Keratinocyte (primary cell): ENCODE measurements at regions not wholly inside any gene's neighbourhood (a gene's known extent, or its start where the extent isn't known, plus 50 kb on each side); places are given as distances from the start of the nearest gene placed in this dataset.
A peak's percentile ranks its signal among the peaks of the same experiment; 100 is the strongest.

ENCODE experiments used
- DNase-seq: peaks from one replicate; pipeline ENCODE4 v3.0.0-alpha.2; 2011; ENCODE audit warnings: low read depth, missing footprints, low spot score
- FAIRE-seq: peaks from 2 replicates; lab custom pipeline; 2011; peaks lifted over from hg19 to GRCh38; lab: Jason Lieb, UNC
- H2AFZ ChIP-seq: 2 replicates; pipeline ENCODE4 v1.6.0; 2012; ENCODE audit warnings: low read length, control low read depth, inconsistent platforms; ENCODE audit not compliant: control insufficient read depth
- H3K27ac ChIP-seq: 2 replicates; pipeline ENCODE4 v1.5.1; 2011; ENCODE audit warnings: low read length; ENCODE audit not compliant: control insufficient read depth, insufficient read depth
- H3K27me3 ChIP-seq: 3 replicates; pipeline ENCODE4 v1.6.0; 2011; ENCODE audit warnings: low read length; ENCODE audit not compliant: control insufficient read depth, insufficient read depth; ENCODE audit errors: extremely low read depth
- H3K36me3 ChIP-seq, 2 experiments: 2 replicates in 1 of 2; 3 replicates in 1 of 2; pipeline ENCODE4 v1.5.1; 2011; ENCODE audit warnings: low read length in 2 of 2, mild to moderate bottlenecking in 1 of 2; ENCODE audit not compliant: control insufficient read depth in 2 of 2, insufficient read depth in 2 of 2; ENCODE audit errors: extremely low read depth in 1 of 2
- H3K4me1 ChIP-seq: 3 replicates; pipeline ENCODE4 v1.5.1; 2011; ENCODE audit warnings: low read length; ENCODE audit not compliant: control insufficient read depth, insufficient read depth; ENCODE audit errors: extremely low read depth
- H3K4me2 ChIP-seq: 3 replicates; pipeline ENCODE4 v1.6.0; 2011; ENCODE audit warnings: low read depth, low read length; ENCODE audit not compliant: control insufficient read depth, insufficient read depth; ENCODE audit errors: extremely low read depth
- H3K4me3 ChIP-seq, 3 experiments: fragments of 200-600 bp in 1 of 3; sonication (generic) in 1 of 3; 2 replicates in 2 of 3; 3 replicates in 1 of 3; pipeline ENCODE4 v1.5.1; 2011 to 2016; ENCODE audit warnings: low read length in 3 of 3, mild to moderate bottlenecking in 3 of 3, control low read depth in 2 of 3, inconsistent platforms in 1 of 3, low read depth in 1 of 3, mixed read lengths in 1 of 3, mixed run types in 1 of 3, moderate library complexity in 1 of 3; ENCODE audit not compliant: control insufficient read depth in 2 of 3, insufficient read depth in 2 of 3; ENCODE audit errors: extremely low read depth in 1 of 3
- H3K79me2 ChIP-seq: 2 replicates; pipeline ENCODE4 v1.6.0; 2012; ENCODE audit warnings: low read length; ENCODE audit not compliant: control insufficient read depth, insufficient read depth
- H3K9ac ChIP-seq: 3 replicates; pipeline ENCODE4 v1.6.0; 2011; ENCODE audit warnings: low read length; ENCODE audit not compliant: control insufficient read depth, insufficient read depth; ENCODE audit errors: extremely low read depth
- H3K9me1 ChIP-seq: 3 replicates; pipeline ENCODE4 v1.6.0; 2011; ENCODE audit warnings: low read length; ENCODE audit not compliant: control insufficient read depth, insufficient read depth; ENCODE audit errors: extremely low read depth
- H3K9me3 ChIP-seq: 2 replicates; pipeline ENCODE4 v1.5.1; 2012; ENCODE audit warnings: low read depth, low read length; ENCODE audit not compliant: control insufficient read depth
- H4K20me1 ChIP-seq: 3 replicates; pipeline ENCODE4 v1.6.0; 2011; ENCODE audit warnings: low read length; ENCODE audit not compliant: control insufficient read depth, insufficient read depth; ENCODE audit errors: extremely low read depth
- CTCF ChIP-seq, 3 experiments: IDR thresholded peaks in 1 of 3; conservative IDR thresholded peaks in 1 of 3; optimal IDR thresholded peaks in 1 of 3; 2 replicates in 2 of 3; 3 replicates in 1 of 3; pipeline versions ENCODE3 to v1.5.1; 2011; ENCODE audit warnings: low read length in 3 of 3, mild to moderate bottlenecking in 3 of 3, moderate library complexity in 2 of 3, control low read depth in 1 of 3, inconsistent platforms in 1 of 3; ENCODE audit not compliant: insufficient read depth in 2 of 3; ENCODE audit errors: extremely low read depth in 1 of 3
- EZH2 ChIP-seq: IDR thresholded peaks from one replicate; pipeline ENCODE4 v1.6.1; 2012; ENCODE audit warnings: inconsistent platforms, mild to moderate bottlenecking, low read length, moderate library complexity
- dilution Hi-C: fragments of 300-500 bp; cut with MboI; formaldehyde crosslinking; loops from one replicate; pipeline ENCODE4 v1.7.0; 2020; ENCODE audit warnings: low sequenced_read_pairs; ENCODE audit not compliant: extremely low pct_ligation_motif_present

- Histone ChIP-seq H2AFZ (no peak overlapping the region), H3K9ac (no peak overlapping the region), H3K4me2 (no peak overlapping the region), H3K4me3 (no peak overlapping the region), H3K79me2 (no peaks in the 10 kb centered on the region), H3K4me1 (no peaks in the 10 kb centered on the region), H3K27me3 (peaks cover 7% of the 10 kb centered on the region), H3K9me1 (no peaks in the 10 kb centered on the region), H3K36me3 (no peaks in the 10 kb centered on the region), H3K9me3 (no peaks in the 10 kb centered on the region), H4K20me1 (no peaks in the 10 kb centered on the region), H3K27ac (no peak overlapping the region)
- FAIRE-seq = no peak
- TF ChIP-seq EZH2 = no peak
- TF ChIP-seq CTCF (optimal IDR thresholded peaks at IDR 0.05 in 1 of 3, IDR thresholded peaks at IDR 0.05 in 1 of 3, conservative IDR thresholded peaks at IDR 0.05 in 1 of 3; ENCODE audit: extremely low read depth in 1 of 3, insufficient read depth in 2 of 3, low read length in 3 of 3) = no peak
- dilution Hi-C loops = no loop called here
- DNase-seq = no peak
These were observed 183.8 kb downstream of the OR2B2 start for GRCh38 chr6:27728442-27728841.

GRCh38 chr6:27726619-27727023 is 185.6 kb downstream of the OR2B2 start:
- H3K27me3 ChIP-seq = peaks cover 7% of the 10 kb centered on the region
- H3K36me3 ChIP-seq = no peaks in the 10 kb centered on the region
- FAIRE-seq (no peak), DNase-seq (peak; percentile 48)
- no peaks in the 10 kb centered on the region for H3K9me3 ChIP-seq
- H3K9ac ChIP-seq = no peak overlapping the region
- TF ChIP-seq EZH2 = no peak
- dilution Hi-C loops = no loop called here
- no peak overlapping the region for H2AFZ ChIP-seq
- H3K4me3 ChIP-seq = no peak overlapping the region
- H3K9me1 ChIP-seq = no peaks in the 10 kb centered on the region
- H3K4me2 ChIP-seq = no peak overlapping the region
- H3K79me2 ChIP-seq = no peaks in the 10 kb centered on the region
- peaks cover under 1% of the 10 kb centered on the region for H3K4me1 ChIP-seq
- H3K27ac ChIP-seq = no peak overlapping the region
- H4K20me1 ChIP-seq = no peaks in the 10 kb centered on the region
